GM23338 (cell line): ENCODE measurements at regions not wholly inside any gene's neighbourhood (a gene's known extent, or its start where the extent isn't known, plus 50 kb on each side); places are given as distances from the start of the nearest gene placed in this dataset.

Experiments used
- ATAC-seq: fragments of 200-7000 bp; cut with Tn5 transposase; 3 replicates; pipeline ENCODE4 v1.9.1; 2020
- DNase-seq: peaks from one replicate; pipeline ENCODE4 v3.0.0-alpha.2; 2015; ENCODE audit warnings: low spot score
- H2AFZ ChIP-seq: fragments of 200-600 bp; sonication (generic); 2 replicates; pipeline ENCODE4 v1.8.0; 2016; ENCODE audit warnings: antibody characterized with exemption, mild to moderate bottlenecking, moderate library complexity
- H3F3A ChIP-seq: fragments of 200-600 bp; sonication (generic); replicated peaks from 2 replicates; pipeline ENCODE4 v1.8.0; 2017; ENCODE audit warnings: antibody characterized with exemption, mixed run types, low read depth
- H3K27ac ChIP-seq: fragments of 200-600 bp; sonication (generic); 2 replicates; pipeline ENCODE4 v1.6.1; 2016; ENCODE audit warnings: low read depth
- H3K27me3 ChIP-seq: fragments of 200-600 bp; sonication (generic); 2 replicates; pipeline ENCODE4 v1.8.0; 2016; ENCODE audit warnings: mild to moderate bottlenecking, mixed run types, moderate library complexity; ENCODE audit not compliant: insufficient read depth
- H3K36me3 ChIP-seq: fragments of 200-600 bp; sonication (generic); 2 replicates; pipeline ENCODE4 v1.8.0; 2016; ENCODE audit warnings: mild to moderate bottlenecking; ENCODE audit not compliant: insufficient read depth
- H3K4me1 ChIP-seq: fragments of 200-600 bp; sonication (generic); 2 replicates; pipeline ENCODE4 v1.8.0; 2016; ENCODE audit warnings: mild to moderate bottlenecking, moderate library complexity; ENCODE audit not compliant: insufficient read depth
- H3K4me2 ChIP-seq: fragments of 200-600 bp; sonication (generic); 2 replicates; pipeline ENCODE4 v1.7.1; 2017; ENCODE audit warnings: mixed run types
- H3K4me3 ChIP-seq: fragments of 200-600 bp; sonication (generic); 2 replicates; pipeline ENCODE4 v1.6.1; 2016; ENCODE audit warnings: mixed run types
- H3K79me2 ChIP-seq: fragments of 200-600 bp; sonication (generic); replicated peaks from 2 replicates; pipeline ENCODE4 v1.8.0; 2017; ENCODE audit warnings: mild to moderate bottlenecking; ENCODE audit not compliant: insufficient read depth
- H3K9me2 ChIP-seq: fragments of 200-600 bp; sonication (generic); 2 replicates; pipeline ENCODE4 v1.8.0; 2017; ENCODE audit not compliant: insufficient read depth
- H4K20me1 ChIP-seq: fragments of 200-600 bp; sonication (generic); replicated peaks from 2 replicates; pipeline ENCODE4 v1.8.0; 2017; ENCODE audit warnings: mild to moderate bottlenecking; ENCODE audit not compliant: insufficient read depth
- H3K27ac Mint-ChIP-seq: 2 replicates; pipeline ENCODE4 v1.8.0; 2020; ENCODE audit warnings: inconsistent platforms, mild to moderate bottlenecking, moderate library complexity, mixed read lengths
- H3K27me3 Mint-ChIP-seq: 3 replicates; pipeline ENCODE4 v1.8.0; 2022; ENCODE audit warnings: low read depth, mild to moderate bottlenecking, moderate library complexity, mixed read lengths, inconsistent platforms; ENCODE audit not compliant: insufficient read depth, poor library complexity
- H3K36me3 Mint-ChIP-seq: 3 replicates; pipeline ENCODE4 v1.8.0; 2021; ENCODE audit warnings: low read depth, mild to moderate bottlenecking, inconsistent platforms, moderate library complexity, mixed read lengths
- H3K4me1 Mint-ChIP-seq: 3 replicates; pipeline ENCODE4 v1.8.0; 2020; ENCODE audit warnings: mild to moderate bottlenecking, inconsistent platforms, mixed read lengths
- H3K4me3 Mint-ChIP-seq: 3 replicates; pipeline ENCODE4 v1.8.0; 2021; ENCODE audit warnings: moderate library complexity, mild to moderate bottlenecking, inconsistent platforms, mixed read lengths
- H3K9me3 Mint-ChIP-seq: 3 replicates; pipeline ENCODE4 v1.8.0; 2020; ENCODE audit warnings: moderate library complexity, mild to moderate bottlenecking, inconsistent platforms, mixed read lengths
- CREB1 ChIP-seq: fragments of 250-450 bp; sonication (Bioruptor Pico); IDR thresholded peaks from 2 replicates; pipeline ENCODE4 v1.5.0; 2020; ENCODE audit warnings: low read depth, mild to moderate bottlenecking, moderate library complexity
- CTCF ChIP-seq, 2 experiments: fragments of 200-600 bp in 1 of 2; sonication (generic) in 1 of 2; conservative IDR thresholded peaks; 2 replicates each; pipeline versions ENCODE4 v1.5.1 to v1.6.1; 2016 to 2017; ENCODE audit warnings: antibody characterized with exemption in 2 of 2, low read depth in 2 of 2, mild to moderate bottlenecking in 2 of 2, moderate library complexity in 1 of 2
- ETS1 ChIP-seq: IDR thresholded peaks from 2 replicates; pipeline ENCODE4 v1.6.1; 2016; ENCODE audit warnings: antibody characterized with exemption
- EZH2 ChIP-seq: fragments of 200-600 bp; sonication (generic); IDR thresholded peaks from one replicate; pipeline ENCODE4 v1.8.0; 2017; ENCODE audit warnings: antibody characterized with exemption, mild to moderate bottlenecking, low read depth; ENCODE audit not compliant: unreplicated experiment
- EZH2phosphoT487 ChIP-seq: fragments of 200-600 bp; sonication (generic); IDR thresholded peaks from one replicate; pipeline ENCODE4 v1.8.1; 2018; ENCODE audit warnings: antibody characterized with exemption; ENCODE audit not compliant: unreplicated experiment
- JUNB ChIP-seq: IDR thresholded peaks from one replicate; pipeline ENCODE4 v1.6.1; 2016; ENCODE audit warnings: antibody characterized with exemption; ENCODE audit not compliant: unreplicated experiment
- NANOG ChIP-seq: IDR thresholded peaks from 2 replicates; pipeline ENCODE4 v1.6.1; 2016; ENCODE audit warnings: antibody characterized with exemption, borderline replicate concordance
- POLR2AphosphoS5 ChIP-seq: IDR thresholded peaks from 2 replicates; pipeline ENCODE4 v1.6.1; 2016; ENCODE audit warnings: antibody characterized with exemption, low read depth
- REST ChIP-seq: IDR thresholded peaks from one replicate; pipeline ENCODE4 v1.6.1; 2018; ENCODE audit warnings: antibody characterized with exemption; ENCODE audit not compliant: unreplicated experiment
- STAT1 ChIP-seq: IDR thresholded peaks from one replicate; pipeline ENCODE4 v1.6.1; 2016; ENCODE audit warnings: antibody characterized with exemption; ENCODE audit not compliant: unreplicated experiment
- ZNF114 ChIP-seq: fragments of 250-450 bp; sonication (Bioruptor Pico); IDR thresholded peaks from 2 replicates; pipeline ENCODE4 v1.5.0; 2020; ENCODE audit warnings: mild to moderate bottlenecking, moderate library complexity
- ZNF331 ChIP-seq: fragments of 250-450 bp; sonication (Bioruptor Pico); IDR thresholded peaks from 2 replicates; pipeline ENCODE4 v1.5.0; 2020; ENCODE audit warnings: low read depth, mild to moderate bottlenecking, moderate library complexity
- ZNF462 ChIP-seq: fragments of 250-450 bp; sonication (Bioruptor Pico); IDR thresholded peaks from 2 replicates; pipeline ENCODE4 v1.5.0; 2020; ENCODE audit warnings: mild to moderate bottlenecking, moderate library complexity

- Mint-ChIP-seq H3K4me1 (no peaks in the 10 kb centered on the region), H3K9me3 (peaks cover 47% of the 10 kb centered on the region), H3K27me3 (peaks cover 2% of the 10 kb centered on the region), H3K36me3 (peaks cover 38% of the 10 kb centered on the region), H3K27ac (no peak overlapping the region), H3K4me3 (no peak overlapping the region)
- no peaks in the 10 kb centered on the region for H3K4me1 ChIP-seq
- no peaks in the 10 kb centered on the region for H3F3A ChIP-seq
- TF ChIP-seq NANOG (no peak), ZNF462 (no peak), REST (no peak), POLR2AphosphoS5 (no peak), STAT1 (no peak), ZNF331 (CRISPR knock-in tag) (no peak), CTCF (conservative IDR thresholded peaks at IDR 0.05; ENCODE audit: low read depth in 2 of 2) (no peak), EZH2 (no peak), ZNF114 (CRISPR knock-in tag) (no peak), EZH2phosphoT487 (no peak), CREB1 (CRISPR knock-in tag) (no peak), ETS1 (no peak), JUNB (no peak)
- ATAC-seq (no peak), DNase-seq (no peak)
- H3K27me3 ChIP-seq = no peaks in the 10 kb centered on the region
- no peak overlapping the region for H3K4me3 ChIP-seq
- H3K27ac ChIP-seq = no peak overlapping the region
- no peak overlapping the region for H2AFZ ChIP-seq
- H3K36me3 ChIP-seq = no peaks in the 10 kb centered on the region
- no peaks in the 10 kb centered on the region for H4K20me1 ChIP-seq
- H3K9me2 ChIP-seq = no peaks in the 10 kb centered on the region
- H3K79me2 ChIP-seq = no peaks in the 10 kb centered on the region
- no peak overlapping the region for H3K4me2 ChIP-seq
These were observed 380.5 kb upstream of the RASGEF1B start for GRCh38 chr4:81852031-81852715.
